Activated CD4-positive, alpha-beta T cell treated with anti-CD3 and anti-CD28 coated beads, Interleukin-2, Interleukin-6, amounts not matched to agents 100 ng/mL and 50 ng/mL, durations not matched to agents 16 hours and 8 hours (primary cell): ENCODE measurements at regions not wholly inside any gene's neighbourhood (a gene's known extent, or its start where the extent isn't known, plus 50 kb on each side); places are given as distances from the start of the nearest gene placed in this dataset.

Experiments used
- DNase-seq: peaks from one replicate; pipeline ENCODE4 v3.0.0-alpha.2; 2020

DNA sequence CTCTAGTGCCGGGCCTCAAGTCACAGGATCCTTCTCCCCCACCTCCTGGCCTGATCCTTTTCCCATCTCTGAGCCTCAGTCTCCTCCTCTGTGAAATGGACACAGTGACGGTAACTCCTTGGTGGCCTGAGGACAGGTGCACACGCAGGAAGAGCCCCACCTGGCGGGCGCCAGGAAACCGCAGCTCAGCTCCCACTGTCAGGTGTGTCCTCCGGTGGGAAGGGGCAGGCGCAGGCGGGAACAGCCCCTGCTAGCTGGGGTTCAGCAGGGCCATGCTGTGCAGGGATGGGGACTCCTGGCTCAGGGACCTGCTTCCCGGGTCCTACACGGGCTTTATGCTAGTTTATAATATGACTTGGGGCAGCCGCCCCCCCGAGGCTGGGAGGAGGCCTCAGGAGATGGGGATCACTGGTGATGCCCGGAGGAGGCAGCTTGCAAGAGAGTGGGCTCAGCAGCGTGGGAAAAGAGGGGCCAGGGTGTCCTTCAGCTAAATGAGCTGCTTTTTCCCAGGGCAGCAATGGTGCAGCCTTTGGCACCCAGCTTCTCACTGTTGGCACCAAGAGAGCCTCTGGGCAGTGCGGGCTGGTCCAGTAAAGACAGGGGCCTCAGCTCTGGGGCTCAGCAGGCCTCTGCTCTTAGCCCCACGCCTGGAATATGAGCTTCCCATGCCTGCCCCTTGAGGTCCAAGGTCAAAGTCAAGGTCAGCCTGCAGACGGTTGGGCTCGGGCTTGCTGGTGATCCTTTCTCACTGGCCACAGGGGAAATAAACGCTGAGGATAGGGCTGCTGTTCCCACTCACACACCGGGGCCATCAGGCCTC lies 68.0 kb upstream of the FAM20C start:
- DNase-seq, result no peak

DNA sequence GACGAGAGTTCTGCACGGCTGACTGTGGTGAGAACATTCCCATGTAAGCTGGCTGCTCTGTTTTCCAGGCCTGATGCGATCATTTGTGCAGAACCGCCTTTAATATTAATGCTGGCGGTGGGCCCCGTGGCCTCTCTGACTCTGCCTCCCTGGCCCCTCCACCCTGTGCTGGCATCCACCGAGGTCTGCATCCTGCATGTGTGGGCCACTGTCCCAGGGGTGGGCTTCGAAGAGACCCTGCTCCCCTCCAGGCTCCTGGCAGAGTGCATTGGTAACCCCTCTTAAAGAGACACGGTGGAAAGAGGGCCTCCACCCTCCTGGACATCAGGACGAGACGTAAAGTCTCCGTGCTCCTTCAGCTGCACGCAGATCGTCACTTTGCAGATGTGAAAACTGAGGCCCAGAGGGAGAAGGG lies 67.3 kb upstream of the FAM20C start:
- DNase-seq, result no peak

DNA sequence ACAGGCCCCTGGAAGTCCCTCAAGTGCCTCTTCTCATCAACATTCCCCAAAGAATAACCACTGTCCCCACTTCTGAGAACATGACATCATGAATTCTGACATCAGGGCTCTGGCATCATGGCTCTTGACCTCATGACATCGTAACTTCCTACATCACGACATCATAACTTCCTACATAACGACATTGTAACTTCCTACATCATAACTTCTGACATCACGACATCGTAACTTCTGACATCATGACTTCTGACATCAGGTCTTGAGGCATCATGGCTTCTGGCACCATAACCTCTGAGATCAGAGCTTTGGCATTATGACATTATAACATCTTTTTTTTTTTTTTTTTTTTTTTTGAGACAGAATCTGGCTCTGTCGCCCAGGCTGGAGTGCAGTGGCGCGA lies 66.7 kb upstream of the FAM20C start:
- DNase-seq, result no peak

DNA sequence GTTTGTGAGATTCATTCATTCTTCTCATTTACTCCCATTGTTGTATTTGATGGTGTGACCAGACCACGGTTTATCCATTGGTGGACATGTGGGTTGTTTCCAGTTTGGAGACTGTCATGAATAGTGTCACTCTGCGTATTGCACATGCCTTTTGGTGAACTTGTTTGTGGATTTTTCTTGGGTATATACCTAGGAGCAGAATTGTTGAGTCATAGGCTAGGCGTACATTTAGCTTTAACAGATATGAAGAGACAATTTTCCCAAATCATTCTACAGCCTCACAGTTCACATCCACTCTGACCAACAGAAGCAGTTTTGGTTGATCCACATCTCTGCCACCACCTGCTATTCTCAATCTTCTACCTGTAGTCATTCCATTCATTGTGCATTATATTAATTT lies 66.0 kb upstream of the FAM20C start:
- no peak for DNase-seq

DNA sequence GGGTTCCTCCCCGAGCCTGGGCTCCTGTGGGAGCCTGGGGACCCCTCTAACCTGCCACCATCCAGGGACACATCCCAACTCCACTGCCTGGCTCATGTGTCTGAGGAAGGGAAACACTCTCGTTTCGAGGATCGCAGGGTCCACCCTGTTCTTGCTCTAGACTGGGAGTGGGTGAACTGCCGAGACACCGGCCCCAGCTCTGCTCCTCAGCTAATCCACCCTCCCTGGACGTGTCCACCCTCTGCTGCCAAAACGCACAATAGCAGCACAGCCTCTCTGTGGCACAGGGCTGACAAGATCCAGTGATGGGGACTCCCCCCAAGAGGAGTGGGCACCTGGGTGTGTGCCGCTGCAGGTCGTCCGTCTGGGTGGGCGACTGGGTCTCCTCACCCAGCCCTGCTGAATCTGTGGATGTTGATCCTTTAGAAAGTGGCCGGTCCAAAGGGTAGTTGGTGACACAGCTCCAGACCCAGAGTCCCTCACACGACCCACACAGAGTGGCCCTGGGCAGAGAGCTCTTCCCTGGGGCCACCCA lies 65.2 kb upstream of the FAM20C start:
- DNase-seq, result no peak

DNA sequence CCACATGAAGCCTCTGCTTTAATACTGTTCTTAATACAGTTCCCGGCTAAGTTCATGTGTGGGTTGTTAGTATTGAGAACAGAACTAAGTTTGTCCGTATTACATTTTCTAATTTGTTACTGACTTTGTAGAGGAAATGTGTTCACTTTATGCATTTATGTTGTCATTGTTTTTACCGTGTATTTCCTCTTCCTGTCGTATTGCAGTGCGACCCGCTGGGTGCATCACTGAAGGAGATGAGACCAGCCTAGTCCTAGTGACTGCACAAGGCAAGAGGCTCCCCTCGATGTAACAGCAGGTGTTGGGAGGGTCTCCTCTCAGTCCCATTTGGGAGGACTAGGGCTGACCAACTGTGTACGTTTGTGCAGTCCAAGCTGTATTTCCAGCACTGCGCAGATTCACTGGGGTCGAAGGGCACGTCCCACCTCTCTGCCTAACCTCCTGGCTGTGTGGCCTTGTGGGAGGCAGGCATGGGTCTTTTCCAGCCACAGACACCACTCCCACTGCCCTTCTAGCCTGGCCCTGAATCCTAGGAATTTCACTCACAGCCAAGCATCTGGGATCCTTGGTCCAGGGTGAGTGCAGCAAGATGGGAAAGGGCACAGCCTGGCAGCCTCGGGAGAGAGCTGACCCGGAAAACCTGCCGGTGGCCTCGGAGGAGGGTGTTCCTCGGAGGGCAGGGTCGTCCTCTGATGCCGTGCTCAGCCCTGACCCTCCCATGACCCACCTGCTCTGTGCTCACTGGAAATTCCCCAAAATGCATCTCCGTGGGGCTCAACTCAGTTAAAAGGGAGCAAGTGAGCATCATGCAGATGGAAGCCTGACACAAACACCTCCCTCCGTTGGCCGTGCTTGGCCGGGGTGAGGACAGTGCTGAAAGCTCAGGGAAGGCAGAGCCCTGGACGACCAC lies 63.9 kb upstream of the FAM20C start:
- no peak for DNase-seq

DNA sequence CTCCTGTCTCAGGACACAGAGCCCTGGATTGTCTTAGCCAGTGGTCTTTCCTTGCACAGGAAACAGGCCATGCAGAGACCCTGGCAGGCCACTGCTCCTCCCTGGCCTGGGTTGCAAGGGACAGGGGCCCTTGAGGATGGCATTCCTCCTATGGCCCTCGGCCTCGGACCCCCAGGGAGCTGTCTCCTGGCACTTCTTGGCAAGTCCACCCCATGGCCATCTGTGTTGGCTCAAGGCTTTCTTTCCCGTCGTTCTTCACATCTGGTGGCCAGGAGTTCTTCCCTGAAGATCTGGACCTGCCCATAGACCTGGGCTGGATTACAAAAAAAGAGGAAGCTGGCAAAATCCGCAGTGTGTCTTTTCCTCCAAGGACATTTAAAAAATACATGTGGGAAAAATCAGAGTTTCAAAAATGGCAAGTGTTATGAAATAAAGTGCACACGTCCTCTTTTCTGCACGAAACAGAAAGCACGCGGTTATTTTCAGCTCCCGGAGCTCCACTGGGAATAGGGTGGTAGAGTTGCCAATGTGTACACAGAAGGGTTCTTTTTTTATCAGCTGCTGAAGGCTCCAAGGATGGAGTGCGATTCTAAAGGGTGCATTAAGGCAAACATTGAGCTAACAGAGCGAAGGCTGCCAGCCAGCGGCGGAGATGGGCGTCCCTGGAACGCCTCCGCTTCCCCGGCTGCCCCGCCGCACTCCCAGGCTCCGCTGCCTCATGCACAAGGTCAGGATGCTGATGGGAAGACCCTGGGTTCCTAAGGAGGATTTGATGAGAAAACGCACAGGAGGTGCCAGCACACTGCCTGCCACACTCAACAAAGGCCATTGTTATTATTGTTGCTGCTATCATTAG lies 62.8 kb upstream of the FAM20C start:
- no peak for DNase-seq

DNA sequence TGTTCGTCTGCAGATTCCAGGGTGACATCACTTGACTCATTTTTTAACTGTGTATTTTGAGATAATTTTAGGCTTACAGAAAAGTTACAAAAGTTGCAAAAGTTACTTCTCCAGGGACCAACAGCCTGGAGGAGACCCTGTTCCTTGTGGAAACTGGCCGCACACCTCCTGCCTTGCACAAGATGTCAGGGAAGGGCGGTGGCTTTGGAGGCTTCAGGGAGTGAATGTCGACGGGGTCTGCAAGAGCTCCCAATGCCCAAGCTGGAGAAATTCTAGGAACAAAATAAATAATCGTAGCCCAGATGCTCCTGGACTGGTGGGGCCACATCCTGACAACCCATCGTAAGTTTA lies 62.2 kb upstream of the FAM20C start:
- no peak for DNase-seq

DNA sequence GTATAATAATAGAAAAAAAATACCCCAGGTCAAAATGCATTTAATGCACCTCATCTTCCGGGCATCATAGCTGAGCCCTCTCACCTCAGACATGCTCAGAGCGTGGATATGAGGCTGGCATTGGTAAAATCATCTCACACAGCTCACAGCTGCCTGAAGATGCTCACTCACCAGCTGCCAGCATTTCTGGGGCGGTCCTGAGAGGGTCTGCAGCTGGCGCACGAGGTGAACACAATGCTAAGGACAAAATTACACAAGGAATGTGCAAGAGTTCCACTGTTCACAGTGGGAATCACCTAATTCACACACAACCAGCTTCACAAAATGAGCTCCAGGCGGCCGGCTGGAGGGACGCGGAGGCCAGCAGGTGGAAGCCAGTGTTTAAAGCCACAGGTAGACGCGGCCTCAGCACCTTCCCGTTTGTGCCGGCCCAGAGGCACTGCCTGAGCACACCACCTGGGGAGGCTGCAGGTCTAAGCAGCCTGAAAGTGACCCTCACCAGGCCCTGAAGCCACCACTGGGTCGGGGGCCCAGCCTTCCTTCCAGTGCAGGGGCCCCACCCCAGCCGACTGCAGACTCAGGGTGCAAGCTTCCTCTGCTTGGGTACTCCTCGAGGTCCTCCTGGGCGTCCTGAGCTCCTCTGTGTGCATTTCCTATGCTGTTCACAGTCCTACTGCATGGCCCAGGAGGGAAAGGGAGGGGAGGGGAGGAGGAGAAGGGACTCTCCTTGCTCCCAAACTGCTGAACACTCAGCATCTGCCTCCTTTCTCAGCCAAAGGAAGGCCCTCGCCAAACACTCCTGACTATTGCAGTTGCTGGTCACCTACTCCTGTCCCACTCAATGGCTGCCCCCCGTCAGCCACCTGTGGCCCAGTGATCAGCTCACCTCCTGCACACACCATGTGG lies 61.2 kb upstream of the FAM20C start:
- no peak for DNase-seq

DNA sequence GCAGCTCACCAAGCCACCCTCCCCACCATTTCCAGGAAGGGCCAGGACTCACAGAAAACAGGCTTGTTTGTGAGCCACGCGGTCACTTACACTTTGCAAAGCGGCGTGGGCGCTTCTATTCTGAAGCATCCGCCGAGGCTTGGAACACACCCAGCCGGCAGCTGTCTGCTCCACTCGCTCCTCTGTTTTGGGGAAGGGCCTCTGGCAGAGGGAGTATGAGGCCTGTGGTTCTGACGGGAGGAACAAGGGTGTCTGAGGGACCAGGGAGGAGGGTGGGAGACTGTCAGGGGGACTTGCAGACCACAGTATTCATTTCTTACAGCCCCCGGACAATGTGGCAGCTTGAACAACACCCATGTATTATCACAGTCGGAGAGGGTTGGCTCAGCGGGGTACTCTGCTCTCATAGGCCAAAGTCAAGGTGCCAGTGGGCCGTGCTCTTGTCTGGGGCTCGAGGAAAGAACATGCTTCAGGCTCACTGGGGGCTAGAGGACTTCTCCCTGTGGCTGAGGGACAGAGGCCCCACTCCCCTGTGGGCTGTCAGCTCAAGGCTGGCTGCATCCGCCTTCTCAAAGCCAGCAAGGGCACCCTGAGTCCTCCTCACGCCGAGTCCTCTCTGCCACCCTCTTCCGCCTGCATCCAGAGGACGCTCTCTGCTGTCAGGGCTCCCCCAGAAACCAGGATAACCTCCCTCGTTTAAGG lies 60.4 kb upstream of the FAM20C start:
- DNase-seq, result no peak

DNA sequence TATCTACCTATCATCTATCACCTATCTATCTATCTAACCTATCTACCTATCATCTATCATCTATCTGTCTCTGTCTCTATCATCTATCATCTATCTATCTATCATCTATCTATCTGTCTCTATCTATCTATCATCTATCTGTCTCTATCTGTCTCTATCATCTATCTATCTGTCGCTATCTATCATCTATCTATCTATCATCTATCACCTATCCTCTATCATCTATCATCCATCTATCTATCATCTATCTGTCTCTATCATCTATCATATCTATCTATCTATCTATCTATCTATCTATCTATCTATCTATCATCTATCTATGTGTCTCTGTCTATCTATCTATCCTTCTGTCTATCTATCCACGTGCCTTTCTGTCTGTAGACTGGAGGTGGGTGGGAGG lies 59.5 kb upstream of the FAM20C start:
- no peak for DNase-seq

DNA sequence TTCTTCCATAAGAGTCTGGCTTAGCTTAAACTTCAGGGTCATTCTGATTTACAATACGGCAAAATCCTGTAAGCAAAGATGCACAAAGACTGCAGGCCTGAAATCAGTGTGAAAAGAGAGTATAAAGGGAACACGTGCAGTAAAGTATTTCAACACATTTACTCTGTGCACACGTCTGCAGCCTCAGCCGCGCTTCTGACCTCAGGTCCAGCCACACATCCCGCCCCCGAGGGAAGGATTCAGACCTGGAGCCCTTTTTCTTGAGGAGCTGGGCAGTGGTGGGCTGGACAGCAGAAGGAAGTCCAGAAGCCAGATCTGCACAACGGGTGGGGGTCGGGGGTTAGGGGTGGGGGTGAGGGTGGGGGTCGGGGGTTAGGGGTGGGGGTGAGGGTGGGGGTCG lies 58.9 kb upstream of the FAM20C start:
- no peak for DNase-seq

DNA sequence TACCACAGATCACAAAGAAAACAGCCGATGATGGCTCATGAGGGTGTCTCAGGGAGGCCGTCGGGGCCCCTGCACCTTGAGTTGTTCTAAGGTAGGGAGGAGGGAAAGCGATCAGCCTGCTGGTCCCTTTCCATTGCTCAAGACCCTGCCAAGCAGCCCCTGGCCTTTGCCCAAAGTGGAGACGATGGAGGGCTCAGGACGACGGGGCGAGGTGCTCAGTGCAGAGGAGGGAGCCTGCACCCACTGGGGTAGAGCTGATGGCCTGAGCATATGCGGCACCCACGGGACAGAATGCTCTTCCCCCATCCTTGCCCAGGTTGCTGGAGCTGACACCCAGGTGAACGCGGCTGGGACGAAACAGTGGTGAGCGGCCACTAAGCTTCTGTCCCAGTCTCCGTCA lies 58.3 kb upstream of the FAM20C start:
- DNase-seq, result no peak

DNA sequence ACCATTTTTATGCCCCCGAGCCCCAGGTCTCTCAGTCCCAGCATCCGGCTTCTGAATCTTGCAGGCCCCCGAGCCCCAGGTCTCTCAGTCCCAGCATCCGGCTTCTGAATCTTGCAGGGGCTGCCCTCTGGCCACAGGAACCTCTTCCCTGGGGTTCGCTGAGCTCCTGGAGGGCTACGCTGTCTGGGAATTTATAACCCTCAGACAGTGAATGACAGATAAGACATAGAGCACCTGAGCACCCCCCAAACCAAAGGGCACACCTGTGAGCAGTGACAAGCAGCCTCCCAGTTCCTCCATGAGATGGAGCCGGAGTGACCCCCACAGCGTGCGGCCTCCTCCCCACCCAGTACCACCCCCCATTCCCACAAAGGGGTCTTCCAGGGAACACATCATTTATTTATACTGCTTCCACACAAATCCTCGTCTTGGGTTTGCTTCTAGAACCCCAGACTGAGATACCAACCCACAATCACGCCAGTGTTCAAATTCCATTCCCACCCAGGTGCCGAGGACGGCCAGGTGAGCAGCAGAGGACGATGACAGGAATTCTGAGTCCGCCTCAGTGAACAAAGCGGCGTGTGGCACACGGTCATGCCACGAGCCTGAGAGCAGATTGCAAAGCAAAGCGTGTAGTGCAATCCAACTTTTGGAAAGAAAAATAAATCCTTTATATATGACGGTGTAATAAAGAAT lies 57.7 kb upstream of the FAM20C start:
- no peak for DNase-seq

DNA sequence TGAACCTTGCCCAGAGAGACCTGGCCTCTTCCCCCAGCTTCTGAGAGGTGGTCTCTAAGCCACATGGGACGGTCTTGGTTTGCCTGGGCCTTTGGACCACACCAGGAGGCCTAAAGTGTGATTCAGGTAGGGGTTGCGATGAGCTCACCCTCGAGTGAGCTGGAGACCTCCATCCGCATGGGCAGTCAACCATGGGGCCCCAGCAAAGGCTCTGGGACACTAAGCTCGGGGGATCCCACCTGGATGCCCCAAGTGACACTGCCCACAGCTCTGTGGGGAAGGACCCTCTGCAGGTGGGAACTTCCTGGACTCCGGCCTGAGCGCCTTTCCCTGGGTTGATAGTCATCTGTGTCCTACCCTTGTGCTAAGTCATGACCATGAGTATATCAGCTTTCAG lies 57.1 kb upstream of the FAM20C start:
- DNase-seq, result no peak

DNA sequence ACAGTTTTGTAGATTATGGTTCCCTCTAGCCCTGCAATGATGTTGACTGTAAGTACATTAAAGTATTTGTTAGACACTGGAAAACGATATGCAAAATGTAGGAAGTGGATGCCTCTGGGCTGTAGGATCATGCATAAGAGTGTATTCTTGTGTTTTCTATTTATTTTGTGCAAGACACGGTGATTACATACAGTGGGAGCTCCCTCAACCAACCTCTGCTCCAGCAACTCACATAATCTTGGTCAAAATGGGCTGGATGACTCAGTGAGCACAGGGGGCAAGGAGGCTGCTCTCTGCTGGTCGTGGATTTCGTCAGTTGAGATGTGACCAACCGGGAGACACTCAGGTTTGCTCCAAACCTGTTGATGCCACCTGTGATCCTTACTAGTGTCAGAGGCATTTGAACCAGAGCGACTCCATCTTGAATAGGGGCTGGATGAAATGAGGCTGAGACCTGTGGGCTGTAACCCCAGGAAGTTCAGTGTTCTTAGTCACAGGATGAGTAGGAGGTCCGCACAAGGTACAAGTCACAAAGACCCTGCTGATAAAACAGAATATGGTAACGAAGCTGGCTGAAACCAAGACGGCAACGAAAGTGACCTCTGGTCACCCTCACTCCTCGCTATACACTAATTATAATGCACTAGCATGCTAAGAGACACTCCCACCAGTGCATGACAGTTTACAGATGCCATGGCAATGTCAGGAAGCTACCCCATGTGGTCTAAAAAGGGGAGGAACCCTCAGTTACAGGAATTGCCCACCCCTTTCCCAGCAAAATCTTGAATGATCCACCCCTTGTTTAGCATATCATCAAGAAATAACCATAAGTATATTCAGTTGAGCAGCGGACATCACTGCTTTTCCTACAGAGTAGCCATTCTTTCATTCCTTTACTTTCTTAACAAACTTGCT lies 56.4 kb upstream of the FAM20C start:
- DNase-seq, result no peak

DNA sequence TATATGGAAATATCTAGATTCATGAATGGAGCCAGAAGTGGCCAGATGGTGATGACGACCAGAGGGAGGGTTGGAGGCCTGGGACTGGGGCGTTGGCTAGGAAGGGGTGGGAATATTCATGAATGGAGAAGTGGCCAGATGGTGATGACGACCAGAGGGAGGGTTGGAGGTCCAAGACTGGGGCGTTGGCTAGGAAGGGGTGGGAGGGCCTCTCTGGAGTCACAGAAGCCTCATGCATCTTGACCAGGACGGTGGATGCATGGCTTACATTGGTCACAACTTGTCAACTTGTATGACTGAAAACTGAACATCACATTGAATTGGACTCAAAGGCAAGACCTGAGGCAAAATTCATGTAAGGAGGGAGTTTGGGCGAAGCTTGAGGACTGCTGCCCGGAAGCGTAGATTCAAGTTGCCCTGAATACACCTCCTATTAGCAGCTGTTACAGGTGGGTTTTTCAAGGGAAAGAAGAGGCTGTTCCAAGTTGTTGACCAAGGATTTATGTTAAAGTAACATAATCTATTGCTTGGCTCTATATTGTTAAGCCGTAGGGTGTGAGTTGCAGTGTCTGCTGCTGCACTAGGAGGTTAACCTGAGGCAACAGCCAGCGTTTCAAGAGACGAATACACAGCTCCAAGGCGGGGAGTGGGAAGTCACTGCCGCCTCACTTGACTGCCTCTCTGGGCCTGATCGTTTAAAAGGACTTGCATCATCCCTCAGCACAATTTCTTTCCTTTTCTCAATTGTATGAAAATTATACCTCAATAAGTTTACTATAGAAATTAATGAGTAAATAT lies 55.1 kb upstream of the FAM20C start:
- DNase-seq, result no peak

DNA sequence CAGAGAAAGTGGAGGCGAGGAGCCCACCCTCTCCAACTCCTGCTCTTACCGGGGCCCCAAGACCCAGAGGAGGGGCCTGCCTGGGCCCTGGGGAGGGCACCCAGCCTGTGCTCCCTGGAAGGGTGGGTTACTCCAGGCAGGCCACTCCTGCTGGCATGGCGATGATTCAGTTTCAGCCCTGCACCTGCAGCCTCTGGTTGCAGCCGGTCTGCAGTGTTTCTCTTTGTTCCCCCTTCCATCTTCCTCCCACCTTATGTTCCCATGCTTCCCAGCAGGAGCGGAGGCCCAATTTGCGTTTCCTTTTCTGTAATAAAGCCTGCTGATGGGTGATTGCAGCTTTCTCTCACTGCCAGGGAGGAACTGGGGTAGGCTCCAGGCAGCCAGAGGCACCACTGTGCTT lies 53.2 kb upstream of the FAM20C start:
- no peak for DNase-seq
